ENCODE measurements at regions not wholly inside any gene's neighbourhood (a gene's known extent, or its start where the extent isn't known, plus 50 kb on each side); places are given as distances from the start of the nearest gene placed in this dataset.

- TF ChIP-seq ZNF532 (CRISPR knock-in tag; IDR thresholded peaks at IDR 0.05; ENCODE audit: borderline replicate concordance) (no peak), EMX1 (CRISPR knock-in tag; IDR thresholded peaks at IDR 0.05) (no peak), GTF2I (CRISPR knock-in tag; conservative IDR thresholded peaks at IDR 0.05) (no peak)
- TF ChIP-seq, protein P1, sequence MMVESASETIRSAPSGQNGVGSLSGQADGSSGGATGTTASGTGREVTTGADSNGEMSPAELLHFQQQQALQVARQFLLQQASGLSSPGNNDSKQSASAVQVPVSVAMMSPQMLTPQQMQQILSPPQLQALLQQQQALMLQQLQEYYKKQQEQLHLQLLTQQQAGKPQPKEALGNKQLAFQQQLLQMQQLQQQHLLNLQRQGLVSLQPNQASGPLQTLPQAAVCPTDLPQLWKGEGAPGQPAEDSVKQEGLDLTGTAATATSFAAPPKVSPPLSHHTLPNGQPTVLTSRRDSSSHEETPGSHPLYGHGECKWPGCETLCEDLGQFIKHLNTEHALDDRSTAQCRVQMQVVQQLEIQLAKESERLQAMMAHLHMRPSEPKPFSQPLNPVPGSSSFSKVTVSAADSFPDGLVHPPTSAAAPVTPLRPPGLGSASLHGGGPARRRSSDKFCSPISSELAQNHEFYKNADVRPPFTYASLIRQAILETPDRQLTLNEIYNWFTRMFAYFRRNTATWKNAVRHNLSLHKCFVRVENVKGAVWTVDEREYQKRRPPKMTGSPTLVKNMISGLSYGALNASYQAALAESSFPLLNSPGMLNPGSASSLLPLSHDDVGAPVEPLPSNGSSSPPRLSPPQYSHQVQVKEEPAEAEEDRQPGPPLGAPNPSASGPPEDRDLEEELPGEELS (CRISPR knock-in tag; IDR thresholded peaks at IDR 0.05): no peak
- TF ChIP-seq, protein P2, sequence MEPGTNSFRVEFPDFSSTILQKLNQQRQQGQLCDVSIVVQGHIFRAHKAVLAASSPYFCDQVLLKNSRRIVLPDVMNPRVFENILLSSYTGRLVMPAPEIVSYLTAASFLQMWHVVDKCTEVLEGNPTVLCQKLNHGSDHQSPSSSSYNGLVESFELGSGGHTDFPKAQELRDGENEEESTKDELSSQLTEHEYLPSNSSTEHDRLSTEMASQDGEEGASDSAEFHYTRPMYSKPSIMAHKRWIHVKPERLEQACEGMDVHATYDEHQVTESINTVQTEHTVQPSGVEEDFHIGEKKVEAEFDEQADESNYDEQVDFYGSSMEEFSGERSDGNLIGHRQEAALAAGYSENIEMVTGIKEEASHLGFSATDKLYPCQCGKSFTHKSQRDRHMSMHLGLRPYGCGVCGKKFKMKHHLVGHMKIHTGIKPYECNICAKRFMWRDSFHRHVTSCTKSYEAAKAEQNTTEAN (CRISPR knock-in tag; IDR thresholded peaks at IDR 0.05): no peak
These were observed 371.4 kb downstream of the HDGFL1 start (continued) for GRCh38 chr6:22940581-22941290.

DNA sequence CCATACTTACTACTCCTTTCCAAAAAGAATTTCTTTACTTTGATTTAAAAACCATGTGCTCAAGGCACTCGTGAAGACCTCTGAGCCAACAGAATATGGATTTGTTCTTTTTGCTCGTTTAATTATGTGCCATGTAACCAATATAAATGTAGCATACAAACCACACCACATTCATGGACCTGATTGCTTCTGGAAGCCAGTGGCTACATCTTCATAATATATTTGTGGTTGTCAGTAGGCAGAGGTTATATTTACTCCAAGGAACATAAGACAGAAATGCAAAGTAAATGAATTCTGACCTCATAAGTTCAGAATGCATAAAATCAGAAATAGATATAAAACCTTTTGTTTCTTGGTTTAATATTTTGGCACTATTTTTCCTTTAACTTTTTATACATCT, 373.0 kb downstream of the HDGFL1 start:
- H3K27ac Mint-ChIP-seq: no peak overlapping the region
- POLR2A ChIA-PET: no interaction called here
- no peak overlapping the region for H3K4me3 Mint-ChIP-seq
- CTCF ChIA-PET: no interaction called here
- H3K36me3 Mint-ChIP-seq: no peaks in the 10 kb centered on the region
- no peak for ATAC-seq
- no peaks in the 10 kb centered on the region for H3K27me3 Mint-ChIP-seq (ENCODE audit: low read depth)
- no peak for TF ChIP-seq AR (CRISPR knock-in tag; IDR thresholded peaks at IDR 0.05)
- no peak for TF ChIP-seq GTF2I (CRISPR knock-in tag; conservative IDR thresholded peaks at IDR 0.05)
- TF ChIP-seq GABPB1 (CRISPR knock-in tag; IDR thresholded peaks at IDR 0.05): no peak
- H3K9me3 Mint-ChIP-seq: peaks cover 12% of the 10 kb centered on the region
- H3K4me1 Mint-ChIP-seq: no peaks in the 10 kb centered on the region
- DNase-seq (ENCODE audit: low spot score): no peak

DNA sequence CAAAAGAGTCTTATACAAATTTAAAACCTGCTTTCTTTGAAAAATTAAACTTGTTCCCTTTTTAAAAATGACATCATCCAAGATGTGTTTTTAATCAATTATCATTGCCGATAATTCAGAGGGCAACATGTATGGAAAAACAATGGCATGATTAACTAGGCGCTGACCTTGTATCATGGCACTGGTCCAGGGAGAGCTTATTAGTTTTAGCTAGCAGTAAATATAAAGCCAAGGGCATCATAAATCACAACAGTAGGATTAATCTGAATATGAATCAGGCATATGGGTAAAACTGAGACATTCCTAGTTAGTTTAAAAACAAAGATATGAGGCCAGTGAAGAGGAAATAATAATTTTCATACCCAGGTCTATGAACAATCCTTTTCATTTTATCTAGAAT, 374.0 kb downstream of the HDGFL1 start:
- Mint-ChIP-seq H3K4me1 (no peaks in the 10 kb centered on the region), H3K4me3 (no peak overlapping the region), H3K9me3 (peaks cover 6% of the 10 kb centered on the region), H3K27me3 (ENCODE audit: low read depth) (no peaks in the 10 kb centered on the region), H3K27ac (no peak overlapping the region), H3K36me3 (no peaks in the 10 kb centered on the region)
- ChIA-PET POLR2A (no interaction called here), CTCF (no interaction called here)
- no peak for DNase-seq (ENCODE audit: low spot score)
- no peak for ATAC-seq
- TF ChIP-seq ARID4B (CRISPR knock-in tag; IDR thresholded peaks at IDR 0.05; ENCODE audit: borderline replicate concordance): no peak
- TF ChIP-seq NFE2L1 (CRISPR knock-in tag; IDR thresholded peaks at IDR 0.05): no peak
- no peak for TF ChIP-seq CREB1 (CRISPR knock-in tag; IDR thresholded peaks at IDR 0.05)
- TF ChIP-seq ZNF138 (CRISPR knock-in tag; conservative IDR thresholded peaks at IDR 0.05): no peak
- no peak for TF ChIP-seq CREM (CRISPR knock-in tag; IDR thresholded peaks at IDR 0.05)
- TF ChIP-seq FOXK1 (CRISPR knock-in tag; IDR thresholded peaks at IDR 0.05): no peak
- TF ChIP-seq TCF7 (CRISPR knock-in tag; IDR thresholded peaks at IDR 0.05; ENCODE audit: low read depth): no peak
- TF ChIP-seq GABPB1 (CRISPR knock-in tag; IDR thresholded peaks at IDR 0.05): no peak
- TF ChIP-seq SMAD3 (CRISPR knock-in tag; IDR thresholded peaks at IDR 0.05; ENCODE audit: borderline replicate concordance): no peak
- no peak for TF ChIP-seq ZNF317 (CRISPR knock-in tag; IDR thresholded peaks at IDR 0.05; ENCODE audit: borderline replicate concordance, low read depth)
